Pancreas (tissue), 10 donors: ENCODE measurements at regions not wholly inside any gene's neighbourhood (a gene's known extent, or its start where the extent isn't known, plus 50 kb on each side); places are given as distances from the start of the nearest gene placed in this dataset.

Experiments
- ATAC-seq, 4 donors: fragments of 200-7000 bp; cut with Tn5 transposase; one replicate each; pipeline versions ENCODE4 v1.8.0 to v1.9.1; 2020; ENCODE audit warnings: mild to moderate bottlenecking in 4 of 4, moderate library complexity in 4 of 4
- DNase-seq, 6 donors: peaks; one replicate each; pipeline ENCODE4 v3.0.0-alpha.2; 2020
- FAIRE-seq: peaks from 2 replicates; lab custom pipeline; 2012; peaks lifted over from hg19 to GRCh38; lab: Jason Lieb, UNC
- H3K27ac ChIP-seq, 4 donors: fragments of 200-600 bp; sonication (generic); 1 replicate in 3 of 4; 2 replicates in 1 of 4; pipeline versions ENCODE4 v1.5.0 to v1.8.0; 2020
- H3K27me3 ChIP-seq, 4 donors: fragments of 200-600 bp; one replicate each; pipeline ENCODE4 v1.8.0; 2021
- H3K36me3 ChIP-seq, 3 donors: fragments of 200-600 bp; sonication (generic) in 1 of 3; one replicate each; pipeline versions ENCODE4 v1.5.0 to v1.8.0; 2020 to 2021
- H3K4me1 ChIP-seq, 3 donors: fragments of 200-600 bp; one replicate each; pipeline ENCODE4 v1.8.0; 2021
- H3K4me3 ChIP-seq, 4 donors: fragments of 200-600 bp; sonication (generic) in 2 of 4; one replicate each; pipeline versions ENCODE4 v1.5.0 to v1.8.0; 2020 to 2021
- H3K9me3 ChIP-seq, 4 donors: fragments of 200-600 bp; one replicate each; pipeline ENCODE4 v1.8.0; 2021
- WGBS, 2 donors: extraction: QIAGEN DNeasy Blood & Tissue Kit; methylation state at CpG; one replicate each; pipeline ENCODE4 v1.1.7; 2013; 5-methylcytosine and 5-hydroxymethylcytosine counted together
- intact Hi-C, 3 donors: fragments of 100-400 bp; cut with DNase I; formaldehyde crosslinking; loops; one replicate each; pipeline versions ENCODE4 v1.11.1 to v1.14.2; 2022
- TF ChIP-seq, protein P1 (sequence below), 4 donors: fragments of 200-600 bp; sonication (generic) in 3 of 4; IDR thresholded peaks; one replicate each; pipeline versions ENCODE4 v1.5.0 to v1.8.0; 2021; ENCODE audit warnings: antibody characterized with exemption in 4 of 4
- donor health status: healthy with polysubstance abuse.
- donor health status: DM: no; HTN: no; CAD: no; lungs with moderate emphysema.
- donor health status: DM: no; HTN: no; CAD: no.
- donor health status: control.
- donor health status: control.
- donor health status: Bipolar disorder and iron deficiency.
- donor health status: DM: yes; HTN: yes; CAD: no.
- donor health status: DM: no; HTN: no; CAD: no.
- donor health status: DM: no; HTN: no; CAD: no.
- donor health status: DM: yes; HTN: yes; CAD: no.

DNA sequence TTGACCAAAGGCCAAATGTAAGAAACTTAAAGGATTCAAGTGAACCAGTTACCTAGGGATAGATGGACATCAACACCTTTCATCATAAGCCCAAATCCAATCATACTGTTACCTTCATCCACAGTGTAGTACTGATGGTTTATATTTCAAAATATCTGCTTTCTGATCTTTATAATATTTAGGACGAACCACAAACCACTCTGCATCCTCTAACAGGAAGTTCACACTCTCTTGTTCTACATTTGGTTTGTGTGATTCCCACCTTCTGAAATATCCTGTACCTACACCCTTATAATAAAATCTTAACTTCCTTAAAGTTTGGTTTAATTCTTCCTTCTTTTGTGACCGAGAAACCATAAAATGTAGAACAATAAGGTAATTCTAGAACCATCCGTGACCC lies 535.7 kb upstream of the CHAC2 start:
- WGBS, 2 donors = 57 to 63% methylated on average over 3 of the region's 3 CpGs
- no peak for FAIRE-seq
- DNase-seq = no peak
- Histone ChIP-seq H3K4me1 (peaks cover 0 to 4% (median 0%) of the 10 kb centered on the region in 3 donors), H3K4me3 (no peak overlapping the region), H3K27ac (no peak overlapping the region), H3K9me3 (no peaks in the 10 kb centered on the region), H3K36me3 (no peaks in the 10 kb centered on the region), H3K27me3 (no peaks in the 10 kb centered on the region)
- intact Hi-C loops = no loop called here
- TF ChIP-seq, protein P1, sequence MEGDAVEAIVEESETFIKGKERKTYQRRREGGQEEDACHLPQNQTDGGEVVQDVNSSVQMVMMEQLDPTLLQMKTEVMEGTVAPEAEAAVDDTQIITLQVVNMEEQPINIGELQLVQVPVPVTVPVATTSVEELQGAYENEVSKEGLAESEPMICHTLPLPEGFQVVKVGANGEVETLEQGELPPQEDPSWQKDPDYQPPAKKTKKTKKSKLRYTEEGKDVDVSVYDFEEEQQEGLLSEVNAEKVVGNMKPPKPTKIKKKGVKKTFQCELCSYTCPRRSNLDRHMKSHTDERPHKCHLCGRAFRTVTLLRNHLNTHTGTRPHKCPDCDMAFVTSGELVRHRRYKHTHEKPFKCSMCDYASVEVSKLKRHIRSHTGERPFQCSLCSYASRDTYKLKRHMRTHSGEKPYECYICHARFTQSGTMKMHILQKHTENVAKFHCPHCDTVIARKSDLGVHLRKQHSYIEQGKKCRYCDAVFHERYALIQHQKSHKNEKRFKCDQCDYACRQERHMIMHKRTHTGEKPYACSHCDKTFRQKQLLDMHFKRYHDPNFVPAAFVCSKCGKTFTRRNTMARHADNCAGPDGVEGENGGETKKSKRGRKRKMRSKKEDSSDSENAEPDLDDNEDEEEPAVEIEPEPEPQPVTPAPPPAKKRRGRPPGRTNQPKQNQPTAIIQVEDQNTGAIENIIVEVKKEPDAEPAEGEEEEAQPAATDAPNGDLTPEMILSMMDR (IDR thresholded peaks at IDR 0.05) = no peak
- no peak for ATAC-seq

DNA sequence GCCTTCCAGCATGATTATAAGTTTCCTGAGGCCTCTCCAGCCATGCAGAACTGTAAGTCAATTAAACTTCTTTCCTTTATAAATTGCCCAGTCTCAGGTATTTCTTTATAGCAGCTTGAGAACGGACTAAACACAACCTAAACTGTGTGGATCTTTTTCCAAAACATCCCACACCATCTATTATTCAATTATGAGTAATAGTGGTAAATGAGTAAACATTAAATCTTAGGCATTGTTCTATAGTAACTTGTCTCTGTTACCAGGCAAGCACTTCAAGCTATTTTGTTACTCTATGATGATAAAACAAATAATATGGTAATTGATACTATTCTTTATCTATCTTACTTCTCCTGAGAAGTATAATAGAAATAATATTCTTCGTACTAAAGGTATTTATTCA lies 536.9 kb upstream of the CHAC2 start:
- ATAC-seq (no peak), FAIRE-seq (no peak), DNase-seq (no peak)
- no peaks in the 10 kb centered on the region for H3K36me3 ChIP-seq
- WGBS, 2 donors = 86 to 91% methylated on average over 2 of the region's 2 CpGs
- TF ChIP-seq, protein P1 (IDR thresholded peaks at IDR 0.05) = no peak
- intact Hi-C loops = no loop called here
- H3K27me3 ChIP-seq = no peaks in the 10 kb centered on the region
- H3K4me1 ChIP-seq = peaks cover 0 to 4% (median 0%) of the 10 kb centered on the region in 3 donors
- no peaks in the 10 kb centered on the region for H3K9me3 ChIP-seq
- H3K4me3 ChIP-seq = no peak overlapping the region
- H3K27ac ChIP-seq = no peak overlapping the region

DNA sequence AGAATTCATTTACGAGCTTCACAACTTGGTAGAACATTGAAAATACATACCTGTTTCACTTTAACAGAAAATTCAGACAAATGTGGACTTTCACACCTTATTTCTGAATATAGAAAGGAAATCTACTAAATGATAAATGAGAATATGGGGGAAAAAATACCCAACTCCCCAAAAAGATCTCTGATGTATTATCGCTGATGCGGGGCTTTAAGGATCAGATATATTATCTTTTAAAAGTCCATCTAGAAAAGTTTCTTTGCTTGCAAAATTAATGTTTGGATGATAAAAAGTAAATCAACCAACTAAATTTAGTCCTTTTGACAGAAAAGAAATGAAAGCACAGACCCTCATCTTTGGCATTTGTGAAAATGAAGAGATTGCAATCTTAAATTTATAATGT lies 540.1 kb upstream of the CHAC2 start:
- no peak overlapping the region for H3K4me3 ChIP-seq
- no peaks in the 10 kb centered on the region for H3K4me1 ChIP-seq
- ATAC-seq (no peak), DNase-seq (no peak), FAIRE-seq (no peak)
- WGBS, 2 donors = 97 to 98% methylated on average over 3 of the region's 3 CpGs
- H3K27ac ChIP-seq = no peak overlapping the region
- TF ChIP-seq, protein P1 (IDR thresholded peaks at IDR 0.05) = no peak
- H3K27me3 ChIP-seq = no peaks in the 10 kb centered on the region
- no peaks in the 10 kb centered on the region for H3K36me3 ChIP-seq
- intact Hi-C loops = no loop called here
- no peaks in the 10 kb centered on the region for H3K9me3 ChIP-seq

DNA sequence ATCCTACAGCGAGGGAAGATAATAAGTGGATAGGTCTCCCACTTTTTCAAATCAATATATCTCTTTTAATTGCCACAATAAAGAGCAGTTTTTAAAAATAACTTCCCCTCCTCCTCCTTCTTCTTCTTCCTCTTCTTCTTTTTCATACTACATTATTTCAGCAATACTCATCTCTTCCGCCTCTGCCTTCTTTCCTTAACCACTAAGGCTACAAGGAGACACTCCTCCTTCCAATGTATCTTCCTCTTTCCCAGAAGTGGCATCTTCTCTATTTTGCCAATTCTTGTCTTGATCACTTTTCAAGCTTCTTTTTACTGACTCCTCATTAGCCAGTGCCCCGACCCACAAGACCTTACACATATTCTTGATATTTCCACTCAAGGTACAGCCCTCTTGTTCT lies 546.6 kb upstream of the CHAC2 start:
- Histone ChIP-seq H3K27ac (no peak overlapping the region), H3K36me3 (no peaks in the 10 kb centered on the region), H3K4me3 (no peak overlapping the region), H3K4me1 (no peaks in the 10 kb centered on the region), H3K27me3 (no peaks in the 10 kb centered on the region), H3K9me3 (no peaks in the 10 kb centered on the region)
- 91 to 95% methylated on average over 3 of the region's 3 CpGs for whole genome bisulfite sequencing, 2 donors
- TF ChIP-seq, protein P1 (IDR thresholded peaks at IDR 0.05) = no peak
- no peak for DNase-seq
- FAIRE-seq = no peak
- no peak for ATAC-seq
- intact Hi-C loops = no loop called here

DNA sequence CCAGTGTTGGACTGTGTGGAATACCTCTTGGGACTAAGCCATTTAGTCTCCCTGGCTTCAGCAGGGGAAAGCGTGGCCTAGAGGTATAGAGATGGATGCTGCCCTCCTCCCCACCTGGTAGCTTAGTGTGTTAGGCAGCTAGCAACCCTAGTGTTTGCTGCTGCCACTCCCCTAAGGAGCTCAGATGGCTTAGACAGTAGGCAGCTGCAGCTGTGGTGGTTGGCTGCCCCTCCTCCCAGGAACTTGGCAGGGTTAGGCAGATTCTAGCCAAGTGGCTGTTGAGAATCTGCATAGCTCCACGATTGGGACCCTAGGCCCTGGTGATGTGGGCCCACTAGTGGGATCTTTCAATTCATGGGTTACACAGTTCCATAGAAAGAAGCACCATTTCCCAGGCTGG lies 550.4 kb upstream of the CHAC2 start:
- WGBS, 2 donors = 67 to 75% methylated on average over 2 of the region's 2 CpGs
- Histone ChIP-seq H3K27me3 (no peaks in the 10 kb centered on the region), H3K4me3 (no peak overlapping the region), H3K36me3 (no peaks in the 10 kb centered on the region), H3K9me3 (no peaks in the 10 kb centered on the region), H3K4me1 (peaks cover 0 to 3% (median 2%) of the 10 kb centered on the region in 3 donors), H3K27ac (no peak overlapping the region)
- FAIRE-seq = no peak
- no peak for ATAC-seq
- intact Hi-C loops = no loop called here
- no peak for DNase-seq
- TF ChIP-seq, protein P1 (IDR thresholded peaks at IDR 0.05) = no peak
